Adipocyte (in vitro differentiated cells): ENCODE measurements at regions not wholly inside any gene's neighbourhood (a gene's known extent, or its start where the extent isn't known, plus 50 kb on each side); places are given as distances from the start of the nearest gene placed in this dataset.
"Not testable (repeated sequence)": the region's sequence is repeated elsewhere in the genome, so short reads cannot be mapped to it uniquely, and the experiment has no call there.

Experiments used
- DNase-seq: peaks from one replicate; pipeline ENCODE4 v3.0.0-alpha.2; 2015; ENCODE audit warnings: low read depth
- H3K27me3 ChIP-seq: replicated peaks from 2 replicates; pipeline ENCODE4 v1.7.0; 2013; ENCODE audit warnings: mild to moderate bottlenecking, low read length, moderate library complexity; ENCODE audit not compliant: control insufficient read depth, insufficient read depth
- H3K36me3 ChIP-seq: 2 replicates; pipeline ENCODE4 v1.7.0; 2013; ENCODE audit warnings: low read length, mild to moderate bottlenecking, moderate library complexity; ENCODE audit not compliant: control insufficient read depth, insufficient read depth, severe bottlenecking
- H3K4me1 ChIP-seq: 2 replicates; pipeline ENCODE4 v1.7.0; 2013; ENCODE audit warnings: mild to moderate bottlenecking, low read length, moderate library complexity; ENCODE audit not compliant: control insufficient read depth, insufficient read depth
- H3K4me3 ChIP-seq: 2 replicates; pipeline ENCODE4 v1.7.0; 2013; ENCODE audit warnings: mild to moderate bottlenecking, low read length, moderate library complexity
- H3K9ac ChIP-seq: 2 replicates; pipeline ENCODE4 v1.7.0; 2013; ENCODE audit warnings: mild to moderate bottlenecking, low read length, moderate library complexity
- H3K9me3 ChIP-seq: 2 replicates; pipeline ENCODE4 v1.7.0; 2013; ENCODE audit warnings: mild to moderate bottlenecking, low read length, moderate library complexity; ENCODE audit not compliant: control insufficient read depth

DNA sequence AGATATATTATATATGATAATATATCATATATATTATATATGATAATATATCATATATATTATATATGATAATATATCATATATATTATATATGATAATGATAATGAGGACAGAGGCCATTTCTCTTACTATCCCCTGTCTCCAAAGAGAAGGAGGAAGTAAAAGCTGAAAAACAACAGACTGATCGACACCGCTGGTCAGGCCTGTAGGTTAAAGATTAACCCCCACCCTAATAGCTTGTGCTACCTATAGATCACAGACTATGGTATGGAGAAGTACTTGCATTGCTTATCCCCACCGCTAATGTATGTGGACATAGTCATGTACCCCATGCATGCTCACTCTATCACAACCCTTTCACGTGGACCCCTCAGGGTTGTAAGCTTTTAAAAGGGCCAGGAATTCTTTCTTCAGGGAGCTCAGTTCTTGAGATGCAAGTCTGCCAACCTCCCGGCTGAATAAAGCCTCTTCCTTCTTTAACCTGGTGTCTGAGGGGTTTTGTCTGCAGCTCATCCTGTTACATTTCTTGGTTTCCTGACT is 786.1 kb upstream of the TMEM132C start:
- Histone ChIP-seq H3K4me1 (peaks cover 4% of the 10 kb centered on the region), H3K4me3 (no peak overlapping the region), H3K9ac (no peak overlapping the region), H3K36me3 (no peaks in the 10 kb centered on the region), H3K9me3 (no peaks in the 10 kb centered on the region), H3K27me3 (no peaks in the 10 kb centered on the region)
- DNase-seq, result no peak

DNA sequence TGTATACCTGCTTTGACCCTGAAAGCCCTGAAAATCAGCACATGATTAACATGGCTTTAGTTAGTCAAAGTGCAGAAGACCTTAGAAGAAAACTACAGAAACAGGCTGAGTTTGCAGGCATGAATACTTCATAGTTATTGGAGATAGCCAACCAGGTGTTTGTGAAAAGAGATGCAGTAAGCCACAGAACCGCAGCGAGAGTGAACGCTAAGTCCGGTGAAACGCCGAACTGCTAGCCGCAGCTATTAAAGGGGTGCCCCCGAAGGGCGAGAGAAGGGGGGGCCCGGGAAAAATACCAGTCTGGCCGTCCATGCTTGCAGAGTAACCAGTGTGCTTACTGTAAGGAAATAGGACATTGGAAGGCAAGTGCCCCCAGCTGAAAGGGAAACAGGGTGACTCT is 784.0 kb upstream of the TMEM132C start:
- no peaks in the 10 kb centered on the region for H3K9me3 ChIP-seq
- no peak for DNase-seq
- peaks cover 4% of the 10 kb centered on the region for H3K4me1 ChIP-seq
- no peak overlapping the region for H3K4me3 ChIP-seq
- H3K36me3 ChIP-seq, result no peaks in the 10 kb centered on the region
- H3K27me3 ChIP-seq, result no peaks in the 10 kb centered on the region
- H3K9ac ChIP-seq, result no peak overlapping the region

DNA sequence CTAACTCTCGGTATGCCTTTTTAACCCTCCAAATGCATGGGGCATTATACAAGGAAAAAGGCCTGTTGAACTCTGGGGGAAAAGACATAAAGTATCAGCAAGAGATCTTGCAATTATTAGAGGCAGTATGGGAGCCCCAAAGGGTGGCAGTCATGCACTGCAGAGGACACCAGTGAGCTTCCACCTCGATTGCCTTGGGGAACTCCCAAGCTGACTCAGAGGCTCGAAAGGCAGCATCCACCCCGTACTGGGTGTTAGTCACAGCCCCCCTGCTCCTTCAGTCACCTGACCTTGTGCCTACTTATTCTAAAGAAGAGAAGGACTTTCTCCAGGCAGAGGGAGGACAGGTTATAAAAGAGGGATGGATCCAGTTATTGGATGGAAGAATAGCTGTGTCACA is 781.4 kb upstream of the TMEM132C start:
- no peaks in the 10 kb centered on the region for H3K4me1 ChIP-seq
- DNase-seq, result peak; percentile 80
- H3K4me3 ChIP-seq, result no peak overlapping the region
- no peaks in the 10 kb centered on the region for H3K27me3 ChIP-seq
- no peaks in the 10 kb centered on the region for H3K36me3 ChIP-seq
- no peak overlapping the region for H3K9ac ChIP-seq
- H3K9me3 ChIP-seq, result no peaks in the 10 kb centered on the region

DNA sequence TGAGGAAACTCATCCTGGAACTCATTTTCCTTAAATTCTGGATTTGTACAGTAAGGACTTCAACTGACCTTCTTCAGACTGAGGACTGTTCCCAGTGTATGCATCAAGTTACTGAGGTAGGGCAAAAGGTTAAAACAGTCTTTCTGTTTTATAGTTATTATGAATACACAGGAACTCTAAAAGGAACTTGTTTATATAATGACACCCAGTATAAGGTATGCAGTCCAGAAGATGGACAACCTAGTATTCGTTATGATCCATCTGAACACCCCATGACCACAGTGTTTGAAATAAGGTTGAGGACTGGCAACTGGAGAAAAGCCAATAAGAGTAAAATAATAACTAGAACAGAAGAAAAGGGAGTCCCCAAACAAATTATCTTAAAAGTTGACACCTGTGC is 779.9 kb upstream of the TMEM132C start:
- Histone ChIP-seq H3K4me1 (no peaks in the 10 kb centered on the region), H3K36me3 (no peaks in the 10 kb centered on the region), H3K9ac (no peak overlapping the region), H3K27me3 (no peaks in the 10 kb centered on the region), H3K4me3 (no peak overlapping the region), H3K9me3 (no peaks in the 10 kb centered on the region)
- no peak for DNase-seq

DNA sequence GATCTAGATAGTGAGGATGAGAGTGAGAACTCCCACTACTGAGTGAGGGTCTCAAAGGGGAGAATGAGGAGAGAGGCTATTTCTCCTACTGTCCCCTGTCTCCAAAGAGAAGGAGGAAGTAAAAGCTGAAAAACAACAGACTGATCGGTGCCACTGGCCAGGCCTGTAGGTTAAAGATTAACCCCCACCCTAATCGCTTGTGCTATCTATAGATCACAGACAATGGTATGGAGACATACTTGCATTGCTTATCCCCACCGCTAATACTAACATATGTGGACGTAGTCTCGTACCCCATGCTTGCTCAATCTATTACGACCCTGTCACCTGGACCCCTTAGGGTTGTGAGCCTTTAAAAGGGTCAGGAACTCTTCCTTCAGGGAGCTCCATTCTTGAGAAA is 777.9 kb upstream of the TMEM132C start:
- no peaks in the 10 kb centered on the region for H3K9me3 ChIP-seq
- H3K36me3 ChIP-seq, result no peaks in the 10 kb centered on the region
- no peak for DNase-seq
- no peaks in the 10 kb centered on the region for H3K27me3 ChIP-seq
- no peak overlapping the region for H3K9ac ChIP-seq
- no peak overlapping the region for H3K4me3 ChIP-seq
- H3K4me1 ChIP-seq, result no peaks in the 10 kb centered on the region

DNA sequence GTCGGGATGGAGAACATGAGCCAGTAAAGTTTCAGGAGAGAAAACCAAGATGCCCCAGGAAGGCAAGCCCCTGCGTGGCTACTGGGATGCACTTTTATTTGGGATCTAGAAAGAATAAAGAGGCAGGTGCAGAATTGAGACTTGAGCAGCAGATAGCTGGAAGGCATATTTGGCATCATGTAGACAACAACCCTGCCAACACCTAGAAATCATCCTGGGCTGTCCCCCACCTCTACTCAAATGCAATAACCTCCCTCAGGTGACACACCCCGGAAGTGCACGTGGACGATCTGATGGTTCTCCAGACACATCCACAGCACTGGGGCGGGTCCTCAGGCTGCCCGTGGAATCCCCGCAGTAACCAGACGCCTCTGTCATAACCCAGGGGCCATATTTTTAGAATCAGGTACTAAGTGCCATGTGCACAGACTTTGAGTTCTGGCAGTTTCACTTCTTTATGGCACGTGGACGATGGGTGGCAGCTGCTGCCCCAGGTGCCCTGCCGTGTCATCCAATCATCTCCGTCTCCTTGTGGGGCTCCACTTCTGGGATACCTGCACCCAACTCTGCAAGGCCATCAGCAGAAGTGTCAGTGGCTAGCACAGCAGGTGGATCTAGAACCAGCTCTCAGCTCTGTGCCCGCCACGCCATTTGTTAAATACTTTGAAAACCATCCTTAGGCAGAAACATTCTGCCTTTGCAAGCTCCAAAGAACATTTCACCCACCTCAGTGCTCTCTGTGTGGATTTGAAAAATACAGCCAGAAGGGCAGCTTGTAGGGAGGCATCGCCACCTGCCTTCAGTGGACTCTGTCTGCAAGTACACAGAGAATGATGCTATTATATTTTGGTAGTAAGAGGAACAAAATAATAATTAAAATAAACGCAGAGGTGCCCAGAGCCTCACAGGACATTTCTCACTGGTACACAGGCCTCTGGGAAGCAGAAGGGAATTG is 771.7 kb upstream of the TMEM132C start:
- Histone ChIP-seq H3K9me3 (no peaks in the 10 kb centered on the region), H3K27me3 (no peaks in the 10 kb centered on the region), H3K4me3 (no peak overlapping the region), H3K4me1 (no peaks in the 10 kb centered on the region), H3K9ac (no peak overlapping the region), H3K36me3 (no peaks in the 10 kb centered on the region)
- DNase-seq, result no peak

DNA sequence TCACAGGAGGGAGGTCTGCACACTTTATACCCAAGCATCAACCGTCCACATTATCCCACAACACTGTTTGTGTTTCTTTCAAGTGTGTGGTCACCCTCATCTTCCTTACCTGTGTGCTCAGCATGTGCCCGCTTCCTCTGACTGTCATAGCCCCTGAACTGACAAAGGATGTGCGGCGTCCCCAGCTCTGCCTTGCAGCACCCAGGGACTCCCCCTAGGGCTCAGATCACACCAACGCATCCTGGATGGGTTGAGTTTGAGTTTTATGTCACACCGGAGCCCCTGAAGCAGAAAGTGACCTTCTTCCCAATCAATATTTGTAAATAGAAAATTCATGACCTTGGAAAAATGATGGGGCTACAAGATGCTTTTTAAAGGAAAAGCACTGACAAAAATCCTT is 770.7 kb upstream of the TMEM132C start:
- H3K9ac ChIP-seq, result no peak overlapping the region
- no peak overlapping the region for H3K4me3 ChIP-seq
- H3K4me1 ChIP-seq, result no peaks in the 10 kb centered on the region
- no peaks in the 10 kb centered on the region for H3K27me3 ChIP-seq
- H3K36me3 ChIP-seq, result no peaks in the 10 kb centered on the region
- H3K9me3 ChIP-seq, result no peaks in the 10 kb centered on the region
- no peak for DNase-seq

DNA sequence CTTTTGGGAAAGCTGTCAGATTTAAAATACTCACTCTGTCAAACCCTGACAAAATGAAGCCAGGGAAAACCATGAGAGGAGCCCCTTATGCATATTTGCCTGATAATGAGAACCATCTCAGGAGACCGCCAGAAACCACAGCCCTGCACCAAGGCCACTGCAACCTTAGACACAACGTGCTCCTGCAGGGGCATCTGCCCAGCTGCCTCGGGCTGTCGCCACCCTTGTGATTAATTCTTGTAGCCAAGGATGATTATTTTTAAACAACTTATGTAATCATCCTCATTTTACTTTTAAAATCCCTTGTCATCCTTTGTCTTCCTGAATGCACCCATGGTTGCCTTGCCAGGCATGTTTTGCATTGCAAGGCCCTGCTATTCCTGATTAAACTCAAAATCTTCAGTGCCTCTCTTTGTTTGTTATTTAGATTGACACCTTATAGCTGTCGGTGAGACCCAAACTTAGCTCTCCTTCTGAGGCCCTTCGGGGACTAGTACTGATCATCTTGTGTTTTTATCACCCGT is 766.4 kb upstream of the TMEM132C start:
- DNase-seq, result no peak
- no peaks in the 10 kb centered on the region for H3K4me1 ChIP-seq
- H3K4me3 ChIP-seq, result no peak overlapping the region
- no peaks in the 10 kb centered on the region for H3K27me3 ChIP-seq
- H3K36me3 ChIP-seq, result no peaks in the 10 kb centered on the region
- no peaks in the 10 kb centered on the region for H3K9me3 ChIP-seq
- H3K9ac ChIP-seq, result no peak overlapping the region

DNA sequence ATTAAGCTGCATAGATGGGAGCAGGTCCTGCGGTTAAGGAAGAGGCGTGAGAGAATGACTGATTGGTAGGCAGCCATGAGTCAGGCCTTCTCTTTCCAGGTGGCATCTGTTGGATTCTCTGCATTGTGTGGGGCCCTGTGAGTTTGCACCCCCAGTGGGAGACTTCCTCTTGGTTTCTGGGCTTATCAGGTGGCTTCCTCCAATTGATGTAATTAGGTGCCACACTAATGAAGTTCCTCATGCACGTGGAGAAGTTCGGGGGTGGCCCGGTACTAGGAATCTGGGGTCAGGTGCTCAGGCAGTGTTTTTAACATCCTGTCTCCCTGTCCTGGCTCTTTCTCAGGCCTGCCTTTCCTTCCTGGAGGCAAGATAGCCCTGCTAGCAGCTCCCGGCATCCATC is 765.1 kb upstream of the TMEM132C start:
- Histone ChIP-seq H3K4me1 (no peaks in the 10 kb centered on the region), H3K4me3 (no peak overlapping the region), H3K27me3 (no peaks in the 10 kb centered on the region), H3K9ac (no peak overlapping the region), H3K9me3 (no peaks in the 10 kb centered on the region), H3K36me3 (no peaks in the 10 kb centered on the region)
- DNase-seq, result no peak

DNA sequence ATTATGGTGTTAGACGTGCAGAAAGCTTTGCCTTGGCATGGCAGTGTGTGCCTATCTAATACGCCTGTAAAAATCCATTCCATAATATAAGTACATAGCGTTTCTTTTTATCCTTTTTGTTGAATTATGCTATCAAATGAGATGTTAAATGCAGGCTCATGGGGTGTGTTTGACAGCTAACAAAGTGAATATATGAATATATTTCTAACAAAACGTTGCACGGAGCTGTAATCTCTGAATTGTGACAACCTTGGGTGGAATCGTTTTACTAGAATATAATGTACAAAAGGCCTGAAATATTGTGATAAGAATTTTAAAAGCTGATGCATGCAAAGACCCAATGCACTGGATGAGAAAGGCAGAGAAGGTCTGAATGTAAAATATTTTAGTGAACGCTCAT is 763.7 kb upstream of the TMEM132C start:
- no peak for DNase-seq
- Histone ChIP-seq H3K9ac (no peak overlapping the region), H3K27me3 (no peaks in the 10 kb centered on the region), H3K36me3 (no peaks in the 10 kb centered on the region), H3K9me3 (no peaks in the 10 kb centered on the region), H3K4me1 (no peaks in the 10 kb centered on the region), H3K4me3 (no peak overlapping the region)

DNA sequence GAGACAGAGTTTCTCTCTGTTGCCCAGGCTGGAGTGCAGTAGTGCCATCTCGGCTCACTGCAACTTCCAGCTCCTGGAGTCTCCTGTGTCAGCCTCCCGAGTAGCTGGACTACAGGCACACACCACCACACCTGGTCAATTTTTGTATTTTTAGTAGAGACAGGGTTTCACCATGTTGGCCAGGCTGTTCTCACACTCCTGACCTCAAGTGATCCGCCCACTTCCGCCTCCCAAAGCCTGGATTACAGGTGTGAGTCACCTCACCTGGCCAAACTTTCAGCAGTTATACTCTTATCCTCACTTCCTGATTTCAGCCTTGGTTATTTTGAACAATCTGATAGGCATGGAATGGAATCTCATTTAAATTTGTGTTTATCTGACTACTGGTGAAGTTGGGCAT is 763.0 kb upstream of the TMEM132C start:
- not testable (repeated sequence) for H3K9ac ChIP-seq, H3K9me3 ChIP-seq, H3K27me3 ChIP-seq, H3K36me3 ChIP-seq, H3K4me3 ChIP-seq, H3K4me1 ChIP-seq, DNase-seq
